ENCODE measurements at regions not wholly inside any gene's neighbourhood (a gene's known extent, or its start where the extent isn't known, plus 50 kb on each side); places are given as distances from the start of the nearest gene placed in this dataset.

GRCh38 chr15:89409184-89410038 is 74.8 kb upstream of the POLG start:
- Histone ChIP-seq H3K4me1 (ENCODE audit: low read length) (peaks cover 13% of the 10 kb centered on the region; the same call in 1 of the 2 replicates), H3K9me3 (ENCODE audit: insufficient read depth, low read length) (no peaks in the 10 kb centered on the region), H3K36me3 (replicated peaks; ENCODE audit: low read depth, low read length) (no peaks in the 10 kb centered on the region), H4K20me1 (ENCODE audit: insufficient read depth, low read length) (no peaks in the 10 kb centered on the region), H3K27me3 (ENCODE audit: low read depth, low read length) (peaks cover 27% of the 10 kb centered on the region), H3K9ac (ENCODE audit: low read length) (no peak overlapping the region), H3K79me2 (ENCODE audit: low read length) (no peaks in the 10 kb centered on the region), H3K4me2 (ENCODE audit: low read length) (no peak overlapping the region), H3K4me3 (ENCODE audit: low read length) (no peak overlapping the region), H2AFZ (ENCODE audit: low read depth, low read length) (no peak overlapping the region), H3K27ac (ENCODE audit: low read length) (no peak overlapping the region)
- TF ChIP-seq, protein P1, sequence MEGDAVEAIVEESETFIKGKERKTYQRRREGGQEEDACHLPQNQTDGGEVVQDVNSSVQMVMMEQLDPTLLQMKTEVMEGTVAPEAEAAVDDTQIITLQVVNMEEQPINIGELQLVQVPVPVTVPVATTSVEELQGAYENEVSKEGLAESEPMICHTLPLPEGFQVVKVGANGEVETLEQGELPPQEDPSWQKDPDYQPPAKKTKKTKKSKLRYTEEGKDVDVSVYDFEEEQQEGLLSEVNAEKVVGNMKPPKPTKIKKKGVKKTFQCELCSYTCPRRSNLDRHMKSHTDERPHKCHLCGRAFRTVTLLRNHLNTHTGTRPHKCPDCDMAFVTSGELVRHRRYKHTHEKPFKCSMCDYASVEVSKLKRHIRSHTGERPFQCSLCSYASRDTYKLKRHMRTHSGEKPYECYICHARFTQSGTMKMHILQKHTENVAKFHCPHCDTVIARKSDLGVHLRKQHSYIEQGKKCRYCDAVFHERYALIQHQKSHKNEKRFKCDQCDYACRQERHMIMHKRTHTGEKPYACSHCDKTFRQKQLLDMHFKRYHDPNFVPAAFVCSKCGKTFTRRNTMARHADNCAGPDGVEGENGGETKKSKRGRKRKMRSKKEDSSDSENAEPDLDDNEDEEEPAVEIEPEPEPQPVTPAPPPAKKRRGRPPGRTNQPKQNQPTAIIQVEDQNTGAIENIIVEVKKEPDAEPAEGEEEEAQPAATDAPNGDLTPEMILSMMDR (IDR thresholded peaks at IDR 0.05; ENCODE audit: low read depth, low read length), result no peak
- TF ChIP-seq EZH2phosphoT487 (IDR thresholded peaks at IDR 0.05; ENCODE audit: low read depth), result no peak

DNA sequence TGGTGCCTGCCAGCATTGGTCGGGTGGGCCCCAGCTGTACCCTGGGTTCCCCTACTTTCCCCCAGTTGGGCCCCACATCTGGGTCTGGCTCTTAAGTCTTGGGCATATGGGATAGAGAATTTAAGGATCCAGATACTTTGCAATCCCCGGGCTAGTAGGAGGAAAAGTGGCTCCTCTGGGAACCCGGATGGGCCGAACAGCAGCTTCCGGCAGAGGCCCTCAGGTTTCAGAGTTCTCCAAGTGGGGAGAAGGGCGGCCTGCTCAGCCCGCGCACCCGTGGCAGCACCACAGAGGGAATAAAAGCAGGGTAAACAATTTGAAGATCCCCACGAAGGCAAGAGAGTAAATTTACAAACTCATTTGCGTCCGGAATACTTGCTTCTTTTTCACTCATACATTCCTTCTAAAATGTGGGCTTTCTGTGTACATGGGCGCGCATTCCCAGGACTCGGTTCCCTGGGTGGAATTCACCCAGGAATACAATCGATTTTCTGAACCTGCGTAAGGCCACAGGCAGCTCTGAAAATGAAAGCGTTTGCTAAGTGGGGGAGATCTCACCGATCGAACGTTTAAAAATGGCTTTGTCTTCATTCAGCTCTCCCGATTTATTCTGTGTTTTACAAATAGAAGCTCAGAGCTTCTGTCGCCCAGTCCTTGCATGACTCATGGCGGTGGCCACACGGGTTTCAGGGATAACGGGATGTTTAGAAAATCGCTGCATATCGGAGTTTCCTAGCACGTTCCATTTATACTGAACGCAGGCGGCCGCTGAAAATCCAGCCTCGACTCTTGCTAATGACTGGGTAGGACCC is 74.0 kb upstream of the POLG start:
- H3K36me3 ChIP-seq (replicated peaks; ENCODE audit: low read depth, low read length), result no peaks in the 10 kb centered on the region
- peaks cover 13% of the 10 kb centered on the region; the same call in 1 of the 2 replicates for H3K4me1 ChIP-seq (ENCODE audit: low read length)
- no peak overlapping the region for H3K9ac ChIP-seq (ENCODE audit: low read length)
- no peak for TF ChIP-seq EZH2phosphoT487 (IDR thresholded peaks at IDR 0.05; ENCODE audit: low read depth)
- TF ChIP-seq, protein P1 (IDR thresholded peaks at IDR 0.05; ENCODE audit: low read depth, low read length), result no peak
- H3K27ac ChIP-seq (ENCODE audit: low read length), result no peak overlapping the region
- no peak overlapping the region for H3K4me3 ChIP-seq (ENCODE audit: low read length)
- H4K20me1 ChIP-seq (ENCODE audit: insufficient read depth, low read length), result no peaks in the 10 kb centered on the region
- H2AFZ ChIP-seq (ENCODE audit: low read depth, low read length), result no peak overlapping the region
- H3K27me3 ChIP-seq (ENCODE audit: low read depth, low read length), result peaks cover 19% of the 10 kb centered on the region
- no peaks in the 10 kb centered on the region for H3K9me3 ChIP-seq (ENCODE audit: insufficient read depth, low read length)
- H3K79me2 ChIP-seq (ENCODE audit: low read length), result no peaks in the 10 kb centered on the region
- no peak overlapping the region for H3K4me2 ChIP-seq (ENCODE audit: low read length)

GRCh38 chr15:89406940-89407607 is 72.5 kb upstream of the POLG start:
- Histone ChIP-seq H3K4me3 (ENCODE audit: low read length) (no peak overlapping the region), H3K36me3 (replicated peaks; ENCODE audit: low read depth, low read length) (no peaks in the 10 kb centered on the region), H3K4me2 (ENCODE audit: low read length) (no peak overlapping the region), H3K27ac (ENCODE audit: low read length) (no peak overlapping the region), H3K9ac (ENCODE audit: low read length) (no peak overlapping the region), H3K4me1 (ENCODE audit: low read length) (peaks cover 11% of the 10 kb centered on the region), H3K27me3 (ENCODE audit: low read depth, low read length) (peaks cover 4% of the 10 kb centered on the region), H3K9me3 (ENCODE audit: insufficient read depth, low read length) (no peaks in the 10 kb centered on the region), H3K79me2 (ENCODE audit: low read length) (no peaks in the 10 kb centered on the region), H2AFZ (ENCODE audit: low read depth, low read length) (no peak overlapping the region), H4K20me1 (ENCODE audit: insufficient read depth, low read length) (no peaks in the 10 kb centered on the region)
- TF ChIP-seq, protein P1 (IDR thresholded peaks at IDR 0.05; ENCODE audit: low read depth, low read length), result no peak

Data from OCI-LY3 (cell line).